Ovary (tissue), 3 donors: ENCODE measurements at regions not wholly inside any gene's neighbourhood (a gene's known extent, or its start where the extent isn't known, plus 50 kb on each side); places are given as distances from the start of the nearest gene placed in this dataset.
"Not testable (repeated sequence)": the region's sequence is repeated elsewhere in the genome, so short reads cannot be mapped to it uniquely, and the experiment has no call there.

ENCODE experiments used
- EP300 ChIP-seq: sonication (generic); formaldehyde crosslinking; IDR thresholded peaks from one replicate; pipeline ENCODE4 v1.6.1; 2017; ENCODE audit warnings: antibody characterized with exemption
- POLR2A ChIP-seq: fragments of 450-650 bp; IDR thresholded peaks from one replicate; pipeline ENCODE4 v1.6.1; 2017; ENCODE audit warnings: antibody characterized with exemption, mild to moderate bottlenecking, moderate library complexity
- TF ChIP-seq, protein P1 (sequence below), 3 donors: fragments of 450-650 bp in 2 of 3; fragments of 200-600 bp in 1 of 3; IDR thresholded peaks; one replicate each; pipeline versions ENCODE4 v1.5.1 to v1.8.0; 2016 to 2022; ENCODE audit warnings: antibody characterized with exemption in 3 of 3, mild to moderate bottlenecking in 1 of 3
- donor health status: DM: no; HTN: no; CAD: no.

DNA sequence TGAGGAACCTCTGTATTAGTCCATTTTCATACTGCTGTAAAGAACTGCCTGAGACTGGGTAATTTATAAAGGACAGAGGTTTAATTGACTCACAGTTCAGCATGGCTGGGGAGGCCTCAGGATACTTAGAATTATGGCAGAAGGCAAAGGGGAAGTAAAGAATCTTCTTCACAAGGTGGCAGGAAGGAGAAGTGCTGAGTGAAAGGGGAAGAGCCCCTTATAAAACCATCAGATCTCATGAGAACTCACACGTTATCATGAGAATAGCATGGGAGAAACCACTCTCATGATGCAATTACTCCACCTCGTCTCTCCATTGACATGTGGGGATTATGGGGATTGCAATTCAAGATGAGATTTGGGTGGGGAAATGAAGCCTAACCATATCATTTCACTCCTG, 211.4 kb upstream of the TUT7 start:
- TF ChIP-seq POLR2A, EP300: not testable (repeated sequence)
- TF ChIP-seq, protein P1, sequence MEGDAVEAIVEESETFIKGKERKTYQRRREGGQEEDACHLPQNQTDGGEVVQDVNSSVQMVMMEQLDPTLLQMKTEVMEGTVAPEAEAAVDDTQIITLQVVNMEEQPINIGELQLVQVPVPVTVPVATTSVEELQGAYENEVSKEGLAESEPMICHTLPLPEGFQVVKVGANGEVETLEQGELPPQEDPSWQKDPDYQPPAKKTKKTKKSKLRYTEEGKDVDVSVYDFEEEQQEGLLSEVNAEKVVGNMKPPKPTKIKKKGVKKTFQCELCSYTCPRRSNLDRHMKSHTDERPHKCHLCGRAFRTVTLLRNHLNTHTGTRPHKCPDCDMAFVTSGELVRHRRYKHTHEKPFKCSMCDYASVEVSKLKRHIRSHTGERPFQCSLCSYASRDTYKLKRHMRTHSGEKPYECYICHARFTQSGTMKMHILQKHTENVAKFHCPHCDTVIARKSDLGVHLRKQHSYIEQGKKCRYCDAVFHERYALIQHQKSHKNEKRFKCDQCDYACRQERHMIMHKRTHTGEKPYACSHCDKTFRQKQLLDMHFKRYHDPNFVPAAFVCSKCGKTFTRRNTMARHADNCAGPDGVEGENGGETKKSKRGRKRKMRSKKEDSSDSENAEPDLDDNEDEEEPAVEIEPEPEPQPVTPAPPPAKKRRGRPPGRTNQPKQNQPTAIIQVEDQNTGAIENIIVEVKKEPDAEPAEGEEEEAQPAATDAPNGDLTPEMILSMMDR (IDR thresholded peaks at IDR 0.05), result not testable (repeated sequence)
